ENCODE measurements at regions not wholly inside any gene's neighbourhood (a gene's known extent, or its start where the extent isn't known, plus 50 kb on each side); places are given as distances from the start of the nearest gene placed in this dataset.

GRCh38 chr10:2111965-2112364, 374.6 kb upstream of the ADARB2 start:
- no peaks in the 10 kb centered on the region for H3K4me1 ChIP-seq (ENCODE audit: control insufficient read depth, insufficient read depth, low read length)
- 74 to 79% methylated on average over 8 of the region's 8 CpGs for WGBS, 2 experiments
- no peak overlapping the region for H3K27ac ChIP-seq (ENCODE audit: insufficient read depth, low read depth, low read length, poor library complexity, severe bottlenecking)
- no peak overlapping the region for H3K4me3 ChIP-seq (ENCODE audit: insufficient read depth, low read depth, low read length)
- H3K36me3 ChIP-seq (ENCODE audit: control insufficient read depth, insufficient read depth, low read length) = no peaks in the 10 kb centered on the region
- H3K27me3 ChIP-seq (ENCODE audit: control insufficient read depth, insufficient read depth, low read length, poor library complexity, severe bottlenecking) = no peaks in the 10 kb centered on the region
- H3K9me3 ChIP-seq (ENCODE audit: control insufficient read depth, low read length) = no peaks in the 10 kb centered on the region

DNA sequence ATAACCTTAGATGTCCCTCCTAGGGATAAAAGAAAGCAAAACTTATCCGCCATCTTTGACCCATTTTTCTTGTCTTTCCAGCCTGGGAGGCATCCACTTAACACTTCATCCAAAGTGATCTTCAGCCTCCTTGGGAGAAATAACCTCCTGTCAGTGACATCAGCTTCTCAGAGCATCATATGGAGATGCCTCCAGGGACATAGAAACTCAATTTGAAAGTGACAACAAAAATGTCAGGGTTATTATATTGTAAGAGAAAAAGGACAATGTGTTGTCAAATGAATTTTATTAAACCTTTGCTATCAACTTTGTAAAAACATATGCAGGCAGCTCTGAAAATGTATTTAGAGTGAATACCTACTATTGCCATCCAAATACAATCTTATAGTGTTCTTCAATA, 371.2 kb upstream of the ADARB2 start:
- H3K27ac ChIP-seq (ENCODE audit: insufficient read depth, low read depth, low read length, poor library complexity, severe bottlenecking) = no peak overlapping the region

DNA sequence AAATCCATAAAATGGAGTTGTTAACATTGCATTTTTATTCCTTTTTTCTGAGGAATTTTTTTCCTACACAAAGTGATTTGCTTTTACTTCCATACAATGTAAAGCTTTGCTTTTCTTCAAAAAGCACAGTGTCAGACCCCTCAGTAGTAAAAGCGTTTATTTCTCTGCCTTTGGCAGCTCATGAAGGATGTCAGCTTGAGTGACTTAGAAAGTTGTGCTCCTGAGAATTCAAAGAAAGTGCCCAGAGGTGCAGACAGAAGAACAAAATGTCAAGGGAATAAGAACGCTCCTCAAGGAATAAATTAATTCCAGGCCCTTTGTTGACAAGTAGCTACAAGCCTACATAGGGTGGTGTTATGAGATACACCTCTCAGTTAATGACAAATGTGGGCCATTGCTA, 369.3 kb upstream of the ADARB2 start:
- Histone ChIP-seq H3K36me3 (ENCODE audit: control insufficient read depth, insufficient read depth, low read length) (no peaks in the 10 kb centered on the region), H3K27ac (ENCODE audit: insufficient read depth, low read depth, low read length, poor library complexity, severe bottlenecking) (no peak overlapping the region), H3K4me3 (ENCODE audit: insufficient read depth, low read depth, low read length) (no peak overlapping the region), H3K27me3 (ENCODE audit: control insufficient read depth, insufficient read depth, low read length, poor library complexity, severe bottlenecking) (no peaks in the 10 kb centered on the region), H3K9me3 (ENCODE audit: control insufficient read depth, low read length) (no peaks in the 10 kb centered on the region), H3K4me1 (ENCODE audit: control insufficient read depth, insufficient read depth, low read length) (no peaks in the 10 kb centered on the region)
- WGBS, 2 experiments = 81 to 89% methylated on average over 2 of the region's 2 CpGs

More for the DNA sequence above, 371.2 kb upstream of the ADARB2 start:
- no peaks in the 10 kb centered on the region for H3K4me1 ChIP-seq (ENCODE audit: control insufficient read depth, insufficient read depth, low read length)
- 93 to 96% methylated on average over 1 of the region's 1 CpG for WGBS, 2 experiments
- no peaks in the 10 kb centered on the region for H3K27me3 ChIP-seq (ENCODE audit: control insufficient read depth, insufficient read depth, low read length, poor library complexity, severe bottlenecking)
- no peaks in the 10 kb centered on the region for H3K36me3 ChIP-seq (ENCODE audit: control insufficient read depth, insufficient read depth, low read length)
- no peaks in the 10 kb centered on the region for H3K9me3 ChIP-seq (ENCODE audit: control insufficient read depth, low read length)
- H3K4me3 ChIP-seq (ENCODE audit: insufficient read depth, low read depth, low read length) = no peak overlapping the region

DNA sequence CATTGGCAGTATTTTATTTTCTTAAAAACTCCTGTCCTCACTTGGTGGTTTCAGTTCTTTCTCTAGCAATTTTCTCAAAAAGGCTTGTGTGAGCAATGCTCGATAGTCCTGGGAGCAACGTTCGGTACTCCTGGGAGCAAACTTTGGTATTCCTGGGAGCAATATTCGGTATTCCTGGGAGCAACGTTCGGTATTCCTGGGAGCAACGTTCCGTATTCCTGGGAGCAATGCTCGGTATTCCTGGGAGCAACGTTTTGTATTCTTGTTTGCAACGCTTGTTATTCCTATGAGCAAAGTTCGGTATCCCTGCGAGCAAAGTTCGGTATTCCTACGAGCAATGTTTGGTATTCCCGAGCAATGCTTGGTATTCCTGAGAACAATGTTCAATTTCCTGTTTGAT, 362.0 kb upstream of the ADARB2 start:
- H3K27ac ChIP-seq (ENCODE audit: insufficient read depth, low read depth, low read length, poor library complexity, severe bottlenecking) = no peak overlapping the region
- H3K27me3 ChIP-seq (ENCODE audit: control insufficient read depth, insufficient read depth, low read length, poor library complexity, severe bottlenecking) = no peaks in the 10 kb centered on the region
- whole genome bisulfite sequencing, 2 experiments = 95 to 97% methylated on average over 16 of the region's 16 CpGs
- no peaks in the 10 kb centered on the region for H3K36me3 ChIP-seq (ENCODE audit: control insufficient read depth, insufficient read depth, low read length)
- H3K9me3 ChIP-seq (ENCODE audit: control insufficient read depth, low read length) = no peaks in the 10 kb centered on the region
- no peaks in the 10 kb centered on the region for H3K4me1 ChIP-seq (ENCODE audit: control insufficient read depth, insufficient read depth, low read length)
- H3K4me3 ChIP-seq (ENCODE audit: insufficient read depth, low read depth, low read length) = no peak overlapping the region

DNA sequence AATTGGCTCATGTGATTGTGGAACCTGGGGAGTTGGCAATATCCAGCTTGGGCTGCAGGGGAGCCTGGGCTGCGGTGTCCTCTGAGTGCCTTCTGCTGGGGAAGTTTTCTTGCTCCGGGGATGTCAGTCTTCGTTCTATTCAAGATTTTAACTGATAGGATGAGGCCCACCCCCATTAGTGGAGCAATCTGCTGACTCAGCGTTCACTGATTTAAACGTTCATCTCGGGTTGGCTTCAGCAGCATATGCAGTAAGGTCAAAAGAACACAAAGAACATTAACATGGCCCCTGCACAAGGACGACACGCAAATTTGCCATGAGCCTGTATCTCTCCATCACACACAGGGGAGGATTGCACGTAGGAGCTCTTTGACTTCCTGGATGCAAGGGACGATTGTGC, 360.6 kb upstream of the ADARB2 start:
- Histone ChIP-seq H3K4me3 (ENCODE audit: insufficient read depth, low read depth, low read length) (no peak overlapping the region), H3K36me3 (ENCODE audit: control insufficient read depth, insufficient read depth, low read length) (no peaks in the 10 kb centered on the region), H3K9me3 (ENCODE audit: control insufficient read depth, low read length) (no peaks in the 10 kb centered on the region), H3K27me3 (ENCODE audit: control insufficient read depth, insufficient read depth, low read length, poor library complexity, severe bottlenecking) (no peaks in the 10 kb centered on the region), H3K27ac (ENCODE audit: insufficient read depth, low read depth, low read length, poor library complexity, severe bottlenecking) (no peak overlapping the region), H3K4me1 (ENCODE audit: control insufficient read depth, insufficient read depth, low read length) (no peaks in the 10 kb centered on the region)
- WGBS, 2 experiments = 94% methylated on average over 10 of the region's 10 CpGs

- no peaks in the 10 kb centered on the region for H3K36me3 ChIP-seq (ENCODE audit: control insufficient read depth, insufficient read depth, low read length)
- no peak overlapping the region for H3K4me3 ChIP-seq (ENCODE audit: insufficient read depth, low read depth, low read length)
- no peak overlapping the region for H3K27ac ChIP-seq (ENCODE audit: insufficient read depth, low read depth, low read length, poor library complexity, severe bottlenecking)
- H3K9me3 ChIP-seq (ENCODE audit: control insufficient read depth, low read length) = no peaks in the 10 kb centered on the region
- H3K27me3 ChIP-seq (ENCODE audit: control insufficient read depth, insufficient read depth, low read length, poor library complexity, severe bottlenecking) = no peaks in the 10 kb centered on the region
- no peaks in the 10 kb centered on the region for H3K4me1 ChIP-seq (ENCODE audit: control insufficient read depth, insufficient read depth, low read length)
- 97 to 98% methylated on average over 6 of the region's 6 CpGs for WGBS, 2 experiments
These were observed 356.8 kb upstream of the ADARB2 start for GRCh38 chr10:2094171-2094570.

- no peak overlapping the region for H3K27ac ChIP-seq (ENCODE audit: insufficient read depth, low read depth, low read length, poor library complexity, severe bottlenecking)
- no peaks in the 10 kb centered on the region for H3K36me3 ChIP-seq (ENCODE audit: control insufficient read depth, insufficient read depth, low read length)
- no peak overlapping the region for H3K4me3 ChIP-seq (ENCODE audit: insufficient read depth, low read depth, low read length)
- no peaks in the 10 kb centered on the region for H3K9me3 ChIP-seq (ENCODE audit: control insufficient read depth, low read length)
- H3K27me3 ChIP-seq (ENCODE audit: control insufficient read depth, insufficient read depth, low read length, poor library complexity, severe bottlenecking) = no peaks in the 10 kb centered on the region
- no peaks in the 10 kb centered on the region for H3K4me1 ChIP-seq (ENCODE audit: control insufficient read depth, insufficient read depth, low read length)
- WGBS, 2 experiments = 95 to 96% methylated on average over 16 of the region's 16 CpGs
These were observed 346.3 kb upstream of the ADARB2 start for GRCh38 chr10:2083591-2083990.

GRCh38 chr10:2081501-2081900, 344.2 kb upstream of the ADARB2 start:
- no peaks in the 10 kb centered on the region for H3K27me3 ChIP-seq (ENCODE audit: control insufficient read depth, insufficient read depth, low read length, poor library complexity, severe bottlenecking)
- no peak overlapping the region for H3K4me3 ChIP-seq (ENCODE audit: insufficient read depth, low read depth, low read length)
- H3K36me3 ChIP-seq (ENCODE audit: control insufficient read depth, insufficient read depth, low read length) = no peaks in the 10 kb centered on the region
- H3K4me1 ChIP-seq (ENCODE audit: control insufficient read depth, insufficient read depth, low read length) = no peaks in the 10 kb centered on the region
- H3K9me3 ChIP-seq (ENCODE audit: control insufficient read depth, low read length) = no peaks in the 10 kb centered on the region
- WGBS, 2 experiments = 40% methylated on average over 3 of the region's 3 CpGs
- H3K27ac ChIP-seq (ENCODE audit: insufficient read depth, low read depth, low read length, poor library complexity, severe bottlenecking) = no peak overlapping the region

- no peak overlapping the region for H3K27ac ChIP-seq (ENCODE audit: insufficient read depth, low read depth, low read length, poor library complexity, severe bottlenecking)
- H3K27me3 ChIP-seq (ENCODE audit: control insufficient read depth, insufficient read depth, low read length, poor library complexity, severe bottlenecking) = no peaks in the 10 kb centered on the region
- H3K36me3 ChIP-seq (ENCODE audit: control insufficient read depth, insufficient read depth, low read length) = no peaks in the 10 kb centered on the region
- H3K9me3 ChIP-seq (ENCODE audit: control insufficient read depth, low read length) = no peaks in the 10 kb centered on the region
- no peaks in the 10 kb centered on the region for H3K4me1 ChIP-seq (ENCODE audit: control insufficient read depth, insufficient read depth, low read length)
- H3K4me3 ChIP-seq (ENCODE audit: insufficient read depth, low read depth, low read length) = no peak overlapping the region
- 87 to 92% methylated on average over 4 of the region's 4 CpGs for WGBS, 2 experiments
These were observed 342.3 kb upstream of the ADARB2 start for GRCh38 chr10:2079603-2080078.

GRCh38 chr10:2077231-2077630, 339.9 kb upstream of the ADARB2 start:
- H3K9me3 ChIP-seq (ENCODE audit: control insufficient read depth, low read length) = no peaks in the 10 kb centered on the region
- H3K4me1 ChIP-seq (ENCODE audit: control insufficient read depth, insufficient read depth, low read length) = no peaks in the 10 kb centered on the region
- H3K4me3 ChIP-seq (ENCODE audit: insufficient read depth, low read depth, low read length) = no peak overlapping the region
- H3K27me3 ChIP-seq (ENCODE audit: control insufficient read depth, insufficient read depth, low read length, poor library complexity, severe bottlenecking) = no peaks in the 10 kb centered on the region
- WGBS, 2 experiments = 89 to 94% methylated on average over 3 to 5 of the region's 5 CpGs
- no peak overlapping the region for H3K27ac ChIP-seq (ENCODE audit: insufficient read depth, low read depth, low read length, poor library complexity, severe bottlenecking)
- H3K36me3 ChIP-seq (ENCODE audit: control insufficient read depth, insufficient read depth, low read length) = no peaks in the 10 kb centered on the region

GRCh38 chr10:2076528-2076927, 339.2 kb upstream of the ADARB2 start:
- Histone ChIP-seq H3K27ac (ENCODE audit: insufficient read depth, low read depth, low read length, poor library complexity, severe bottlenecking) (no peak overlapping the region), H3K36me3 (ENCODE audit: control insufficient read depth, insufficient read depth, low read length) (no peaks in the 10 kb centered on the region), H3K9me3 (ENCODE audit: control insufficient read depth, low read length) (no peaks in the 10 kb centered on the region), H3K4me1 (ENCODE audit: control insufficient read depth, insufficient read depth, low read length) (no peaks in the 10 kb centered on the region), H3K4me3 (ENCODE audit: insufficient read depth, low read depth, low read length) (no peak overlapping the region), H3K27me3 (ENCODE audit: control insufficient read depth, insufficient read depth, low read length, poor library complexity, severe bottlenecking) (no peaks in the 10 kb centered on the region)
- WGBS, 2 experiments = 91 to 93% methylated on average over 11 of the region's 11 CpGs

Data from ectodermal cell (in vitro differentiated cells).